ENCODE measurements at regions not wholly inside any gene's neighbourhood (a gene's known extent, or its start where the extent isn't known, plus 50 kb on each side); places are given as distances from the start of the nearest gene placed in this dataset.

DNA sequence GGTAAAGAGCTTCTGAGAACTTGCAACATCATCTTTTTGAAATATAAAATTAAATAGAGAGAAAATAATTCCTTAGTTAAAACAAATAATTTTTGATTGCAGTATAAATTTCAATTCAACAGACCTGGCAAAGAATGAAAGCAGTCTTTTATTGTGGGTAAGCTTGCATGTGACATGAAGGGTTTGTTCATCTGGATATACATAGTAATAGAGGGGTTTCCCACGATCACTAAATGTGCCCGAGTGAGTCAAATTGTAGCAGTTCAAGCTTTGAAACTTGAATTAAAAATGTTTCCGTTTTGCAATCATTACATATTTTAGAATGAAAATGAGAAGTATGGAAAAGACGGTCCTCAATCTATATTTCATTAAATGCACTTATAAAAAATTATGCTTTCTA is 658.4 kb upstream of the MBL2 start:
- TF ChIP-seq CTCF (IDR thresholded peaks at IDR 0.05) (no peak), POLR2AphosphoS5 (IDR thresholded peaks at IDR 0.05; ENCODE audit: insufficient read depth in 1 of 2, low read depth in 1 of 2) (no peak), POLR2A (IDR thresholded peaks at IDR 0.05) (no peak)
